ENCODE measurements at regions not wholly inside any gene's neighbourhood (a gene's known extent, or its start where the extent isn't known, plus 50 kb on each side); places are given as distances from the start of the nearest gene placed in this dataset.

GRCh38 chr5:101662263-101662662 lies 633.8 kb downstream of the SLCO4C1 start:
- H3F3A ChIP-seq (ENCODE audit: insufficient read depth, low read length) = no peaks in the 10 kb centered on the region
- H3K27ac ChIP-seq (ENCODE audit: low read length) = no peak overlapping the region
- no peaks in the 10 kb centered on the region for H4K20me1 ChIP-seq (ENCODE audit: insufficient read depth, low read length)
- H3K4me2 ChIP-seq (ENCODE audit: low read depth, low read length) = no peak overlapping the region
- no peaks in the 10 kb centered on the region for H3K9me3 ChIP-seq (replicated peaks; ENCODE audit: insufficient read depth, low read length)
- no peak for DNase-seq
- no peaks in the 10 kb centered on the region for H3K4me1 ChIP-seq (ENCODE audit: low read length)
- H3K79me2 ChIP-seq (ENCODE audit: low read length) = no peaks in the 10 kb centered on the region
- no peak overlapping the region for H3K4me3 ChIP-seq (ENCODE audit: low read length)
- TF ChIP-seq, protein P1, sequence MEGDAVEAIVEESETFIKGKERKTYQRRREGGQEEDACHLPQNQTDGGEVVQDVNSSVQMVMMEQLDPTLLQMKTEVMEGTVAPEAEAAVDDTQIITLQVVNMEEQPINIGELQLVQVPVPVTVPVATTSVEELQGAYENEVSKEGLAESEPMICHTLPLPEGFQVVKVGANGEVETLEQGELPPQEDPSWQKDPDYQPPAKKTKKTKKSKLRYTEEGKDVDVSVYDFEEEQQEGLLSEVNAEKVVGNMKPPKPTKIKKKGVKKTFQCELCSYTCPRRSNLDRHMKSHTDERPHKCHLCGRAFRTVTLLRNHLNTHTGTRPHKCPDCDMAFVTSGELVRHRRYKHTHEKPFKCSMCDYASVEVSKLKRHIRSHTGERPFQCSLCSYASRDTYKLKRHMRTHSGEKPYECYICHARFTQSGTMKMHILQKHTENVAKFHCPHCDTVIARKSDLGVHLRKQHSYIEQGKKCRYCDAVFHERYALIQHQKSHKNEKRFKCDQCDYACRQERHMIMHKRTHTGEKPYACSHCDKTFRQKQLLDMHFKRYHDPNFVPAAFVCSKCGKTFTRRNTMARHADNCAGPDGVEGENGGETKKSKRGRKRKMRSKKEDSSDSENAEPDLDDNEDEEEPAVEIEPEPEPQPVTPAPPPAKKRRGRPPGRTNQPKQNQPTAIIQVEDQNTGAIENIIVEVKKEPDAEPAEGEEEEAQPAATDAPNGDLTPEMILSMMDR (IDR thresholded peaks at IDR 0.05; ENCODE audit: low read length) = no peak
- TF ChIP-seq EZH2 (optimal IDR thresholded peaks at IDR 0.05; ENCODE audit: low read depth, low read length) = no peak
- H3K9ac ChIP-seq (ENCODE audit: low read length) = no peak overlapping the region
- H3K36me3 ChIP-seq (replicated peaks; ENCODE audit: insufficient read depth, low read length) = no peaks in the 10 kb centered on the region
- H2AFZ ChIP-seq (ENCODE audit: low read length) = no peak overlapping the region
- H3K27me3 ChIP-seq (replicated peaks; ENCODE audit: insufficient read depth, low read length) = no peaks in the 10 kb centered on the region
- no peaks in the 10 kb centered on the region for H3K9me2 ChIP-seq (replicated peaks; ENCODE audit: insufficient read depth, low read length)

DNA sequence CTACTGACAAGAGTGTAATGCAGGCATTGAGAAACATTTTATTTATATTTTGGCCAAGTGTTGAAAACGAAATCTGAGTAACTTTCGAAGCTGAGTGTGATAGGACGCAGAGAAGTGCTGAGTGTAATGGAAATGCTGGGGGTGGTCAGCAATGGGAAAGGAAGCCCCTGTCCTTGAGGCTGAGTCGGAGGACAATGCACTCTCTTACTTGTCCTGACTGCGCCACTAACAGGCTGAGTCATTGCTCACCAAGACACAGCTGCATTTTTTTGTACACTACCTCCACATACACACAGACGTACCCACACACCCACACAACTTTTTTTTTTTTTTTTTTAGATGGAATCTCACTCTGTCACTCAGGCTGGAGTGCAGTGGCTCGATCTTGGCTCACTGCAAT lies 637.7 kb downstream of the SLCO4C1 start:
- TF ChIP-seq, protein P1 (IDR thresholded peaks at IDR 0.05; ENCODE audit: low read length) = no peak
- TF ChIP-seq EZH2phosphoT487 (IDR thresholded peaks at IDR 0.05; ENCODE audit: low read length) (no peak), EZH2 (optimal IDR thresholded peaks at IDR 0.05; ENCODE audit: low read depth, low read length) (no peak)
- no peaks in the 10 kb centered on the region for H3K79me2 ChIP-seq (ENCODE audit: low read length)
- H2AFZ ChIP-seq (ENCODE audit: low read length) = no peak overlapping the region

GRCh38 chr5:101653996-101654395 lies 642.1 kb downstream of the SLCO4C1 start:
- no peak overlapping the region for H2AFZ ChIP-seq (ENCODE audit: low read length)
- no peak for DNase-seq
- H3K9me3 ChIP-seq (replicated peaks; ENCODE audit: insufficient read depth, low read length) = no peaks in the 10 kb centered on the region
- TF ChIP-seq EZH2 (optimal IDR thresholded peaks at IDR 0.05; ENCODE audit: low read depth, low read length) (no peak), EZH2phosphoT487 (IDR thresholded peaks at IDR 0.05; ENCODE audit: low read length) (no peak)
- TF ChIP-seq, protein P1 (IDR thresholded peaks at IDR 0.05; ENCODE audit: low read length) = no peak
- H3K9ac ChIP-seq (ENCODE audit: low read length) = no peak overlapping the region
- no peaks in the 10 kb centered on the region for H3K4me1 ChIP-seq (ENCODE audit: low read length)
- H3F3A ChIP-seq (ENCODE audit: insufficient read depth, low read length) = no peaks in the 10 kb centered on the region
- H4K20me1 ChIP-seq (ENCODE audit: insufficient read depth, low read length) = no peaks in the 10 kb centered on the region
- H3K36me3 ChIP-seq (replicated peaks; ENCODE audit: insufficient read depth, low read length) = no peaks in the 10 kb centered on the region
- no peaks in the 10 kb centered on the region for H3K9me2 ChIP-seq (replicated peaks; ENCODE audit: insufficient read depth, low read length)
- no peaks in the 10 kb centered on the region for H3K79me2 ChIP-seq (ENCODE audit: low read length)
- H3K27me3 ChIP-seq (replicated peaks; ENCODE audit: insufficient read depth, low read length) = no peaks in the 10 kb centered on the region
- no peak overlapping the region for H3K4me3 ChIP-seq (ENCODE audit: low read length)
- no peak overlapping the region for H3K27ac ChIP-seq (ENCODE audit: low read length)
- H3K4me2 ChIP-seq (ENCODE audit: low read depth, low read length) = no peak overlapping the region

More for the DNA sequence above, 637.7 kb downstream of the SLCO4C1 start:
- no peaks in the 10 kb centered on the region for H3F3A ChIP-seq (ENCODE audit: insufficient read depth, low read length)
- H3K27ac ChIP-seq (ENCODE audit: low read length) = no peak overlapping the region
- DNase-seq = no peak
- no peaks in the 10 kb centered on the region for H3K27me3 ChIP-seq (replicated peaks; ENCODE audit: insufficient read depth, low read length)
- H3K36me3 ChIP-seq (replicated peaks; ENCODE audit: insufficient read depth, low read length) = no peaks in the 10 kb centered on the region
- no peak overlapping the region for H3K4me2 ChIP-seq (ENCODE audit: low read depth, low read length)
- no peaks in the 10 kb centered on the region for H3K4me1 ChIP-seq (ENCODE audit: low read length)
- H3K9me2 ChIP-seq (replicated peaks; ENCODE audit: insufficient read depth, low read length) = no peaks in the 10 kb centered on the region
- no peak overlapping the region for H3K9ac ChIP-seq (ENCODE audit: low read length)
- H3K9me3 ChIP-seq (replicated peaks; ENCODE audit: insufficient read depth, low read length) = no peaks in the 10 kb centered on the region
- no peaks in the 10 kb centered on the region for H4K20me1 ChIP-seq (ENCODE audit: insufficient read depth, low read length)
- H3K4me3 ChIP-seq (ENCODE audit: low read length) = no peak overlapping the region
